H1 (cell line): ENCODE measurements at regions not wholly inside any gene's neighbourhood (a gene's known extent, or its start where the extent isn't known, plus 50 kb on each side); places are given as distances from the start of the nearest gene placed in this dataset.

ENCODE experiments used
- KDM1A ChIP-seq: fragments of 200-600, 300-600 bp; sonication (generic); IDR thresholded peaks from 2 replicates; pipeline ENCODE4 v1.7.1; 2016; ENCODE audit warnings: mild to moderate bottlenecking, low read length, borderline replicate concordance
- POLR2AphosphoS5 ChIP-seq: IDR thresholded peaks from 2 replicates; pipeline ENCODE4 v1.6.1; 2011; ENCODE audit warnings: low read depth, low read length
- SP1 ChIP-seq: IDR thresholded peaks from 2 replicates; pipeline ENCODE4 v1.6.1; 2011; ENCODE audit warnings: low read depth, low read length
- SP4 ChIP-seq: IDR thresholded peaks from 2 replicates; pipeline ENCODE4 v1.6.1; 2012; ENCODE audit warnings: low read length, inconsistent platforms
- SUZ12 ChIP-seq: fragments of 200-600 bp; sonication (generic); IDR thresholded peaks from 2 replicates; pipeline ENCODE4 v1.6.1; 2012; ENCODE audit warnings: mild to moderate bottlenecking, inconsistent platforms, low read length, moderate library complexity, mixed read lengths
- TBP ChIP-seq: IDR thresholded peaks from 2 replicates; pipeline ENCODE4 v1.6.1; 2011; ENCODE audit warnings: low read depth, low read length, improper control_type of control experiment
- ZNF274 ChIP-seq: IDR thresholded peaks from 2 replicates; pipeline ENCODE4 v1.7.0; 2012; ENCODE audit warnings: low read length, borderline replicate concordance; ENCODE audit errors: extremely low read depth
- TF ChIP-seq, protein P1 (sequence below), 3 experiments: IDR thresholded peaks; 1 replicate in 2 of 3; 2 replicates in 1 of 3; pipeline versions ENCODE4 v1.5.1 to v1.6.1; 2011; ENCODE audit warnings: low read length in 3 of 3, mild to moderate bottlenecking in 3 of 3, inconsistent platforms in 2 of 3, low read depth in 1 of 3, moderate library complexity in 1 of 3; ENCODE audit not compliant: insufficient read depth in 1 of 3; ENCODE audit errors: control extremely low read depth in 1 of 3
- TF ChIP-seq, protein P2 (sequence below): IDR thresholded peaks from 2 replicates; pipeline ENCODE4 v1.6.1; 2012; ENCODE audit warnings: inconsistent platforms
- TF ChIP-seq, protein P3 (sequence below): IDR thresholded peaks from 2 replicates; pipeline ENCODE4 v1.6.1; 2012; ENCODE audit warnings: inconsistent platforms
- TF ChIP-seq, protein P4 (sequence below): IDR thresholded peaks from 2 replicates; pipeline ENCODE4 v1.6.1; 2012; ENCODE audit warnings: low read length, inconsistent platforms

DNA sequence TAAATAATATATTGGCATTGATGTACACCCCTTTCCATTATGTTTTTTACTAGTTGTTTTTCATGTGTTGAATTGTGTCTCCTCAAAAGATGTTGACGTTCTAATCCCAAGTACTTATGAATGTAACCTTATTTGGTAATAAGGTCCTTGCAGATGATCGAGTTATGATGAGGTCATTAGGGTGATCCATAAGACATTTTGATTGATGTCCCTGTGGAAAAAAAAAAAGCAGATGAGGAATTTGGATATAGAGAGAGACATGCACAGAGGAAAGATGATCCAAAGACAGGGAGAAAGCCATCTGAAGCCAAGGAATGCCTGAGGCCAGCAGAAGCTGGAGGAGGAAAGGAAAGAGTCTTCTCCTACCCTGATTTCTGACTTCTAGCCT, 632.7 kb downstream of the TLR4 start:
- no peak for TF ChIP-seq KDM1A
- no peak for TF ChIP-seq TBP
- TF ChIP-seq, protein P1, sequence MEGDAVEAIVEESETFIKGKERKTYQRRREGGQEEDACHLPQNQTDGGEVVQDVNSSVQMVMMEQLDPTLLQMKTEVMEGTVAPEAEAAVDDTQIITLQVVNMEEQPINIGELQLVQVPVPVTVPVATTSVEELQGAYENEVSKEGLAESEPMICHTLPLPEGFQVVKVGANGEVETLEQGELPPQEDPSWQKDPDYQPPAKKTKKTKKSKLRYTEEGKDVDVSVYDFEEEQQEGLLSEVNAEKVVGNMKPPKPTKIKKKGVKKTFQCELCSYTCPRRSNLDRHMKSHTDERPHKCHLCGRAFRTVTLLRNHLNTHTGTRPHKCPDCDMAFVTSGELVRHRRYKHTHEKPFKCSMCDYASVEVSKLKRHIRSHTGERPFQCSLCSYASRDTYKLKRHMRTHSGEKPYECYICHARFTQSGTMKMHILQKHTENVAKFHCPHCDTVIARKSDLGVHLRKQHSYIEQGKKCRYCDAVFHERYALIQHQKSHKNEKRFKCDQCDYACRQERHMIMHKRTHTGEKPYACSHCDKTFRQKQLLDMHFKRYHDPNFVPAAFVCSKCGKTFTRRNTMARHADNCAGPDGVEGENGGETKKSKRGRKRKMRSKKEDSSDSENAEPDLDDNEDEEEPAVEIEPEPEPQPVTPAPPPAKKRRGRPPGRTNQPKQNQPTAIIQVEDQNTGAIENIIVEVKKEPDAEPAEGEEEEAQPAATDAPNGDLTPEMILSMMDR (IDR thresholded peaks at IDR 0.05; ENCODE audit: control extremely low read depth in 1 of 3, insufficient read depth in 1 of 3, low read depth in 1 of 3, low read length in 3 of 3): no peak
- TF ChIP-seq, protein P2, sequence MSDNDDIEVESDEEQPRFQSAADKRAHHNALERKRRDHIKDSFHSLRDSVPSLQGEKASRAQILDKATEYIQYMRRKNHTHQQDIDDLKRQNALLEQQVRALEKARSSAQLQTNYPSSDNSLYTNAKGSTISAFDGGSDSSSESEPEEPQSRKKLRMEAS: no peak
- TF ChIP-seq, protein P3, sequence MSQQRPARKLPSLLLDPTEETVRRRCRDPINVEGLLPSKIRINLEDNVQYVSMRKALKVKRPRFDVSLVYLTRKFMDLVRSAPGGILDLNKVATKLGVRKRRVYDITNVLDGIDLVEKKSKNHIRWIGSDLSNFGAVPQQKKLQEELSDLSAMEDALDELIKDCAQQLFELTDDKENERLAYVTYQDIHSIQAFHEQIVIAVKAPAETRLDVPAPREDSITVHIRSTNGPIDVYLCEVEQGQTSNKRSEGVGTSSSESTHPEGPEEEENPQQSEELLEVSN: no peak
- TF ChIP-seq POLR2AphosphoS5: no peak
- no peak for TF ChIP-seq SP1
- TF ChIP-seq SP4: no peak
- no peak for TF ChIP-seq SUZ12
- TF ChIP-seq ZNF274: no peak
- TF ChIP-seq, protein P4, sequence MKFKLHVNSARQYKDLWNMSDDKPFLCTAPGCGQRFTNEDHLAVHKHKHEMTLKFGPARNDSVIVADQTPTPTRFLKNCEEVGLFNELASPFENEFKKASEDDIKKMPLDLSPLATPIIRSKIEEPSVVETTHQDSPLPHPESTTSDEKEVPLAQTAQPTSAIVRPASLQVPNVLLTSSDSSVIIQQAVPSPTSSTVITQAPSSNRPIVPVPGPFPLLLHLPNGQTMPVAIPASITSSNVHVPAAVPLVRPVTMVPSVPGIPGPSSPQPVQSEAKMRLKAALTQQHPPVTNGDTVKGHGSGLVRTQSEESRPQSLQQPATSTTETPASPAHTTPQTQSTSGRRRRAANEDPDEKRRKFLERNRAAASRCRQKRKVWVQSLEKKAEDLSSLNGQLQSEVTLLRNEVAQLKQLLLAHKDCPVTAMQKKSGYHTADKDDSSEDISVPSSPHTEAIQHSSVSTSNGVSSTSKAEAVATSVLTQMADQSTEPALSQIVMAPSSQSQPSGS: no peak
